ENCODE measurements at regions not wholly inside any gene's neighbourhood (a gene's known extent, or its start where the extent isn't known, plus 50 kb on each side); places are given as distances from the start of the nearest gene placed in this dataset.
"Not testable (repeated sequence)": the region's sequence is repeated elsewhere in the genome, so short reads cannot be mapped to it uniquely, and the experiment has no call there.

DNA sequence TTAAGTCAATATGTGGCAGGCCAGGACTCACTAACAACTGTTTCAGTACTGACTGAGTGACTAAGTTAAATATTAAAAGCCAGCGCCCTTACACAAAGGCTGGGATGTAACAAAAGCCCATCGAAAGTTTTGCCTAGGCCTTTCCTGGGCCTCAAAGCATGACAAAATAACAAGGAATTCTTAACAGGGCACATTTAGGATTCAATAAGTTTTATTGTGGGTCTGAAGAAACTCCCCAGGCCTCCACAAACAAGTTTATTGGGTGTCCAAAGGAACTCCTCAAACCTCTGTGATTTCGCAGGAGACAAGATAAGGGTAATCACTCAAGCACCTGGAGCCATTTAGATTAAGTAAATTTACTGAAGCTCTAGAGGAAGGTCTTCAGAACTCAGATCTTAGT is 130.7 kb upstream of the SGCG start:
- Histone ChIP-seq H2BK15ac (ENCODE audit: low read depth, low read length) (no peak overlapping the region), H2BK20ac (ENCODE audit: low read depth, low read length, poor library complexity, severe bottlenecking) (no peak overlapping the region), H3K23me2 (ENCODE audit: insufficient read length, low read depth, low read length, poor library complexity, severe bottlenecking) (no peaks in the 10 kb centered on the region), H3K79me1 (ENCODE audit: insufficient read depth, low read depth, low read length, poor library complexity, severe bottlenecking) (no peaks in the 10 kb centered on the region), H4K91ac (ENCODE audit: insufficient read length, low read depth, low read length) (no peak overlapping the region), H3K27ac (ENCODE audit: insufficient read length, low read depth, low read length) (no peak overlapping the region), H3K27me3 (ENCODE audit: insufficient read depth, low read length) (no peaks in the 10 kb centered on the region), H3K4me1 (ENCODE audit: insufficient read depth, low read length) (no peaks in the 10 kb centered on the region), H2BK5ac (ENCODE audit: insufficient read length, low read length) (no peak overlapping the region), H3K79me2 (ENCODE audit: insufficient read depth, low read length) (no peaks in the 10 kb centered on the region), H3K56ac (ENCODE audit: insufficient read length, low read depth, low read length) (no peak overlapping the region), H2BK120ac (ENCODE audit: low read depth, low read length, poor library complexity, severe bottlenecking) (no peak overlapping the region), H4K20me1 (ENCODE audit: control insufficient read depth, insufficient read depth, insufficient read length) (no peaks in the 10 kb centered on the region), H3K4me2 (ENCODE audit: insufficient read depth, insufficient read length, low read length) (no peak overlapping the region), H2AFZ (ENCODE audit: low read length) (peak overlapping the region; percentile 56), H3K4ac (ENCODE audit: low read depth, low read length) (no peak overlapping the region), H4K5ac (ENCODE audit: insufficient read length, low read depth, low read length) (no peak overlapping the region), H3K23ac (ENCODE audit: insufficient read length, low read depth, low read length) (no peak overlapping the region), H2BK12ac (ENCODE audit: insufficient read length, low read depth, low read length) (no peak overlapping the region), H4K8ac (replicated peaks; ENCODE audit: insufficient read length, low read depth, low read length) (no peak overlapping the region), H2AK5ac (ENCODE audit: insufficient read length, low read length) (no peak overlapping the region), H3K14ac (ENCODE audit: insufficient read depth, low read length) (no peak overlapping the region), H3K9me3 (ENCODE audit: control insufficient read depth, low read depth, low read length) (no peaks in the 10 kb centered on the region), H3T11ph (ENCODE audit: low read length) (no peak overlapping the region), H3K9ac (ENCODE audit: extremely low read depth, insufficient read length, low read length) (no peak overlapping the region), H3K18ac (ENCODE audit: insufficient read length, low read depth, low read length) (no peak overlapping the region)
- H3K4me1 Mint-ChIP-seq: peaks cover 7% of the 10 kb centered on the region in 2 experiments
- no peaks in the 10 kb centered on the region for H3K36me3 Mint-ChIP-seq (ENCODE audit: insufficient read depth in 1 of 3, low read depth in 3 of 3)
- H3K27ac Mint-ChIP-seq: no peak overlapping the region
- TF ChIP-seq, protein P1, sequence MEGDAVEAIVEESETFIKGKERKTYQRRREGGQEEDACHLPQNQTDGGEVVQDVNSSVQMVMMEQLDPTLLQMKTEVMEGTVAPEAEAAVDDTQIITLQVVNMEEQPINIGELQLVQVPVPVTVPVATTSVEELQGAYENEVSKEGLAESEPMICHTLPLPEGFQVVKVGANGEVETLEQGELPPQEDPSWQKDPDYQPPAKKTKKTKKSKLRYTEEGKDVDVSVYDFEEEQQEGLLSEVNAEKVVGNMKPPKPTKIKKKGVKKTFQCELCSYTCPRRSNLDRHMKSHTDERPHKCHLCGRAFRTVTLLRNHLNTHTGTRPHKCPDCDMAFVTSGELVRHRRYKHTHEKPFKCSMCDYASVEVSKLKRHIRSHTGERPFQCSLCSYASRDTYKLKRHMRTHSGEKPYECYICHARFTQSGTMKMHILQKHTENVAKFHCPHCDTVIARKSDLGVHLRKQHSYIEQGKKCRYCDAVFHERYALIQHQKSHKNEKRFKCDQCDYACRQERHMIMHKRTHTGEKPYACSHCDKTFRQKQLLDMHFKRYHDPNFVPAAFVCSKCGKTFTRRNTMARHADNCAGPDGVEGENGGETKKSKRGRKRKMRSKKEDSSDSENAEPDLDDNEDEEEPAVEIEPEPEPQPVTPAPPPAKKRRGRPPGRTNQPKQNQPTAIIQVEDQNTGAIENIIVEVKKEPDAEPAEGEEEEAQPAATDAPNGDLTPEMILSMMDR (conservative IDR thresholded peaks at IDR 0.05): no peak
- H3K27me3 Mint-ChIP-seq (ENCODE audit: low read depth): no peaks in the 10 kb centered on the region
- H3K9me3 Mint-ChIP-seq: peaks cover 0 to 2% of the 10 kb centered on the region in 2 experiments; a peak in 2 of 5 replicates
- H3K4me3 Mint-ChIP-seq: no peak overlapping the region
- DNase-seq: no peak
- WGBS (ENCODE audit: extremely low coverage, insufficient read length, low lambda C conversion rate): no CpG with 5 or more reads among the region's 3 CpGs

DNA sequence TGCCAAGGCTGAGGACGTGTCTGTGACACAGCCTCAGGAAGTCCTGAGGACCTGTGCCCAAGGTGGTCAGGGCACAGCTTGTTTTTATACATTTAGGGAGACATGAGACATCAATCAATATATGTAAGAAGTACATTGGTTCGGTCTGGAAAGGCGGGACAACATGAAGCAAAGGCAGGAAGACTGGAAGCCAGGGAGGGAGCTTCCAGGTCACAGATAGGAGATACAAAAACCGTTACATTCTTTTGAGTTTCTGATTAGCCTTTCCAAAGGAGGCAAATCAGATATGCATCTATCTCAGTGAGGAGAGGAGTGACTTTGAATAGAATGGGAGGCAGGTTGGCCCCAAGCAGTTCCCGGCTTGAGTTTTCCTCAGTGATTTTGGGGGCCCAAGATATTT is 127.1 kb upstream of the SGCG start:
- H2BK120ac ChIP-seq (ENCODE audit: low read depth, low read length, poor library complexity, severe bottlenecking); H3T11ph ChIP-seq (ENCODE audit: low read length); H3K79me1 ChIP-seq (ENCODE audit: insufficient read depth, low read depth, low read length, poor library complexity, severe bottlenecking); H3K56ac ChIP-seq (ENCODE audit: insufficient read length, low read depth, low read length); H3K9me3 Mint-ChIP-seq; H3K23me2 ChIP-seq (ENCODE audit: insufficient read length, low read depth, low read length, poor library complexity, severe bottlenecking); H4K8ac ChIP-seq (replicated peaks; ENCODE audit: insufficient read length, low read depth, low read length); H3K4ac ChIP-seq (ENCODE audit: low read depth, low read length); H2BK20ac ChIP-seq (ENCODE audit: low read depth, low read length, poor library complexity, severe bottlenecking); H2AFZ ChIP-seq (ENCODE audit: low read length); H2BK15ac ChIP-seq (ENCODE audit: low read depth, low read length); H3K4me1 ChIP-seq (ENCODE audit: insufficient read depth, low read length); H3K79me2 ChIP-seq (ENCODE audit: insufficient read depth, low read length); H3K27ac ChIP-seq (ENCODE audit: insufficient read length, low read depth, low read length); H3K4me3 Mint-ChIP-seq; H3K27me3 Mint-ChIP-seq (ENCODE audit: low read depth); H3K14ac ChIP-seq (ENCODE audit: insufficient read depth, low read length); H3K27ac Mint-ChIP-seq; H3K27me3 ChIP-seq (ENCODE audit: insufficient read depth, low read length); H3K4me2 ChIP-seq (ENCODE audit: insufficient read depth, insufficient read length, low read length); H3K23ac ChIP-seq (ENCODE audit: insufficient read length, low read depth, low read length); H3K9ac ChIP-seq (ENCODE audit: extremely low read depth, insufficient read length, low read length); H3K36me3 Mint-ChIP-seq (ENCODE audit: insufficient read depth in 1 of 3, low read depth in 3 of 3); DNase-seq; H2AK5ac ChIP-seq (ENCODE audit: insufficient read length, low read length); H4K91ac ChIP-seq (ENCODE audit: insufficient read length, low read depth, low read length); H3K9me3 ChIP-seq (ENCODE audit: control insufficient read depth, low read depth, low read length); H4K20me1 ChIP-seq (ENCODE audit: control insufficient read depth, insufficient read depth, insufficient read length); H3K4me1 Mint-ChIP-seq; H3K18ac ChIP-seq (ENCODE audit: insufficient read length, low read depth, low read length); H2BK12ac ChIP-seq (ENCODE audit: insufficient read length, low read depth, low read length); H4K5ac ChIP-seq (ENCODE audit: insufficient read length, low read depth, low read length); H2BK5ac ChIP-seq (ENCODE audit: insufficient read length, low read length): not testable (repeated sequence)
- no CpG with 5 or more reads among the region's 5 CpGs for WGBS (ENCODE audit: extremely low coverage, insufficient read length, low lambda C conversion rate)
